ENCODE measurements at regions not wholly inside any gene's neighbourhood (a gene's known extent, or its start where the extent isn't known, plus 50 kb on each side); places are given as distances from the start of the nearest gene placed in this dataset.

- in situ Hi-C loops (cut with MboI; ENCODE audit: low pct_ligation_motif_present in 1 of 4, low pct_unique_long_range_greater_than_20kb in 1 of 4, low sequenced_read_pairs in 3 of 4) (no loop called here), intact Hi-C loops (cut with DNase I; ENCODE audit: low total_unique reads) (no loop called here)
- H3K36me3 ChIP-seq: no peaks in the 10 kb centered on the region
Observed at GRCh38 chr6:66423047-66423446, 716.0 kb upstream of the EYS start.

GRCh38 chr6:66421570-66421969 lies 714.5 kb upstream of the EYS start:
- 51 to 79% methylated on average over 3 of the region's 3 CpGs for WGBS, 2 donors (ENCODE audit: low coverage in 1 of 2)
- Histone ChIP-seq H3K36me3 (no peaks in the 10 kb centered on the region), H3K4me1 (no peaks in the 10 kb centered on the region), H3K27ac (no peak overlapping the region), H3K9me3 (no peaks in the 10 kb centered on the region), H3K4me3 (no peak overlapping the region), H3K27me3 (no peaks in the 10 kb centered on the region)
- intact Hi-C loops (cut with DNase I; ENCODE audit: low total_unique reads): no loop called here
- no peak for TF ChIP-seq CTCF (IDR thresholded peaks at IDR 0.05)
- TF ChIP-seq POLR2A (IDR thresholded peaks at IDR 0.05): no peak
- TF ChIP-seq EP300 (IDR thresholded peaks at IDR 0.05; ENCODE audit: low read depth): no peak
- TF ChIP-seq POLR2AphosphoS5 (IDR thresholded peaks at IDR 0.05): no peak
- in situ Hi-C loops (cut with MboI; ENCODE audit: low pct_ligation_motif_present in 1 of 4, low pct_unique_long_range_greater_than_20kb in 1 of 4, low sequenced_read_pairs in 3 of 4): no loop called here
- DNase-seq: no peak

More at GRCh38 chr6:66423047-66423446, 716.0 kb upstream of the EYS start:
- Histone ChIP-seq H3K27ac (no peak overlapping the region), H3K27me3 (no peaks in the 10 kb centered on the region), H3K4me1 (no peaks in the 10 kb centered on the region), H3K4me3 (no peak overlapping the region), H3K9me3 (no peaks in the 10 kb centered on the region)
- DNase-seq: no peak
- TF ChIP-seq POLR2A (IDR thresholded peaks at IDR 0.05): no peak

GRCh38 chr6:66418906-66419305 lies 711.9 kb upstream of the EYS start:
- Histone ChIP-seq H3K36me3 (no peaks in the 10 kb centered on the region), H3K27ac (no peak overlapping the region), H3K9me3 (no peaks in the 10 kb centered on the region), H3K4me3 (no peak overlapping the region), H3K4me1 (no peaks in the 10 kb centered on the region), H3K27me3 (no peaks in the 10 kb centered on the region)
- intact Hi-C loops (cut with DNase I; ENCODE audit: low total_unique reads): no loop called here
- TF ChIP-seq CTCF (IDR thresholded peaks at IDR 0.05): no peak
- TF ChIP-seq EP300 (IDR thresholded peaks at IDR 0.05; ENCODE audit: low read depth): no peak
- no peak for TF ChIP-seq POLR2A (IDR thresholded peaks at IDR 0.05)
- TF ChIP-seq POLR2AphosphoS5 (IDR thresholded peaks at IDR 0.05): no peak
- WGBS, 2 donors (ENCODE audit: low coverage in 1 of 2): 71 to 86% methylated on average over 2 of the region's 2 CpGs
- in situ Hi-C loops (cut with MboI; ENCODE audit: low pct_ligation_motif_present in 1 of 4, low pct_unique_long_range_greater_than_20kb in 1 of 4, low sequenced_read_pairs in 3 of 4): no loop called here
- DNase-seq: no peak

- intact Hi-C loops (cut with DNase I; ENCODE audit: low total_unique reads): no loop called here
- H3K27me3 ChIP-seq: no peaks in the 10 kb centered on the region
- no peak overlapping the region for H3K27ac ChIP-seq
- DNase-seq: no peak
- TF ChIP-seq POLR2A (IDR thresholded peaks at IDR 0.05): no peak
- no peak for TF ChIP-seq CTCF (IDR thresholded peaks at IDR 0.05)
- no peak for TF ChIP-seq POLR2AphosphoS5 (IDR thresholded peaks at IDR 0.05)
- TF ChIP-seq EP300 (IDR thresholded peaks at IDR 0.05; ENCODE audit: low read depth): no peak
- peaks cover 0 to 6% of the 10 kb centered on the region in 2 donors for H3K9me3 ChIP-seq
- no peak overlapping the region for H3K4me3 ChIP-seq
- H3K36me3 ChIP-seq: no peaks in the 10 kb centered on the region
- in situ Hi-C loops (cut with MboI; ENCODE audit: low pct_ligation_motif_present in 1 of 4, low pct_unique_long_range_greater_than_20kb in 1 of 4, low sequenced_read_pairs in 3 of 4): no loop called here
- no peaks in the 10 kb centered on the region for H3K4me1 ChIP-seq
Observed at GRCh38 chr6:66403966-66404365, 696.9 kb upstream of the EYS start.

GRCh38 chr6:66402873-66403272 lies 695.8 kb upstream of the EYS start:
- DNase-seq: no peak
- in situ Hi-C loops (cut with MboI; ENCODE audit: low pct_ligation_motif_present in 1 of 4, low pct_unique_long_range_greater_than_20kb in 1 of 4, low sequenced_read_pairs in 3 of 4) (no loop called here), intact Hi-C loops (cut with DNase I; ENCODE audit: low total_unique reads) (no loop called here)
- Histone ChIP-seq H3K27ac (no peak overlapping the region), H3K4me3 (no peak overlapping the region), H3K9me3 (peaks cover 0 to 6% of the 10 kb centered on the region in 2 donors), H3K27me3 (no peaks in the 10 kb centered on the region), H3K36me3 (no peaks in the 10 kb centered on the region), H3K4me1 (no peaks in the 10 kb centered on the region)
- WGBS, 2 donors (ENCODE audit: low coverage in 1 of 2): 48% methylated on average over 1 of the region's 1 CpG; no CpG with 5 or more reads in 1 of the 2 donors
- TF ChIP-seq POLR2AphosphoS5 (IDR thresholded peaks at IDR 0.05): no peak
- TF ChIP-seq CTCF (IDR thresholded peaks at IDR 0.05): no peak
- TF ChIP-seq EP300 (IDR thresholded peaks at IDR 0.05; ENCODE audit: low read depth): no peak
- no peak for TF ChIP-seq POLR2A (IDR thresholded peaks at IDR 0.05)
